ENCODE measurements at regions not wholly inside any gene's neighbourhood (a gene's known extent, or its start where the extent isn't known, plus 50 kb on each side); places are given as distances from the start of the nearest gene placed in this dataset.

- Histone ChIP-seq H3K36me3 (replicated peaks; ENCODE audit: low read depth, low read length) (no peaks in the 10 kb centered on the region), H3K27ac (ENCODE audit: low read length) (no peak overlapping the region), H3K9me3 (ENCODE audit: insufficient read depth, low read length) (no peaks in the 10 kb centered on the region)
Observed at GRCh38 chr18:64271975-64272659, 123.2 kb upstream of the LINC00305 start.

GRCh38 chr18:64271246-64271645, 122.4 kb upstream of the LINC00305 start:
- H3K9ac ChIP-seq (ENCODE audit: low read length), result no peak overlapping the region
- H3K27ac ChIP-seq (ENCODE audit: low read length), result no peak overlapping the region
- no peaks in the 10 kb centered on the region for H3K79me2 ChIP-seq (ENCODE audit: low read length)
- no peak overlapping the region for H3K4me2 ChIP-seq (ENCODE audit: low read length)
- TF ChIP-seq EZH2phosphoT487 (IDR thresholded peaks at IDR 0.05; ENCODE audit: low read depth), result no peak
- TF ChIP-seq, protein P1, sequence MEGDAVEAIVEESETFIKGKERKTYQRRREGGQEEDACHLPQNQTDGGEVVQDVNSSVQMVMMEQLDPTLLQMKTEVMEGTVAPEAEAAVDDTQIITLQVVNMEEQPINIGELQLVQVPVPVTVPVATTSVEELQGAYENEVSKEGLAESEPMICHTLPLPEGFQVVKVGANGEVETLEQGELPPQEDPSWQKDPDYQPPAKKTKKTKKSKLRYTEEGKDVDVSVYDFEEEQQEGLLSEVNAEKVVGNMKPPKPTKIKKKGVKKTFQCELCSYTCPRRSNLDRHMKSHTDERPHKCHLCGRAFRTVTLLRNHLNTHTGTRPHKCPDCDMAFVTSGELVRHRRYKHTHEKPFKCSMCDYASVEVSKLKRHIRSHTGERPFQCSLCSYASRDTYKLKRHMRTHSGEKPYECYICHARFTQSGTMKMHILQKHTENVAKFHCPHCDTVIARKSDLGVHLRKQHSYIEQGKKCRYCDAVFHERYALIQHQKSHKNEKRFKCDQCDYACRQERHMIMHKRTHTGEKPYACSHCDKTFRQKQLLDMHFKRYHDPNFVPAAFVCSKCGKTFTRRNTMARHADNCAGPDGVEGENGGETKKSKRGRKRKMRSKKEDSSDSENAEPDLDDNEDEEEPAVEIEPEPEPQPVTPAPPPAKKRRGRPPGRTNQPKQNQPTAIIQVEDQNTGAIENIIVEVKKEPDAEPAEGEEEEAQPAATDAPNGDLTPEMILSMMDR (IDR thresholded peaks at IDR 0.05; ENCODE audit: low read depth, low read length), result no peak
- H3K4me3 ChIP-seq (ENCODE audit: low read length), result no peak overlapping the region
- H4K20me1 ChIP-seq (ENCODE audit: insufficient read depth, low read length), result no peaks in the 10 kb centered on the region
- H3K9me3 ChIP-seq (ENCODE audit: insufficient read depth, low read length), result no peaks in the 10 kb centered on the region
- peaks cover 4% of the 10 kb centered on the region; the same call in 1 of the 2 replicates for H3K4me1 ChIP-seq (ENCODE audit: low read length)
- H3K27me3 ChIP-seq (ENCODE audit: low read depth, low read length), result no peaks in the 10 kb centered on the region
- no peak overlapping the region for H2AFZ ChIP-seq (ENCODE audit: low read depth, low read length)
- no peaks in the 10 kb centered on the region for H3K36me3 ChIP-seq (replicated peaks; ENCODE audit: low read depth, low read length)

More at GRCh38 chr18:64271975-64272659, 123.2 kb upstream of the LINC00305 start:
- H4K20me1 ChIP-seq (ENCODE audit: insufficient read depth, low read length), result no peaks in the 10 kb centered on the region
- TF ChIP-seq, protein P1 (IDR thresholded peaks at IDR 0.05; ENCODE audit: low read depth, low read length), result no peak
- TF ChIP-seq EZH2phosphoT487 (IDR thresholded peaks at IDR 0.05; ENCODE audit: low read depth), result no peak
- H2AFZ ChIP-seq (ENCODE audit: low read depth, low read length), result no peak overlapping the region
- no peaks in the 10 kb centered on the region for H3K27me3 ChIP-seq (ENCODE audit: low read depth, low read length)
- H3K4me3 ChIP-seq (ENCODE audit: low read length), result no peak overlapping the region
- H3K79me2 ChIP-seq (ENCODE audit: low read length), result no peaks in the 10 kb centered on the region
- no peak overlapping the region for H3K9ac ChIP-seq (ENCODE audit: low read length)
- H3K4me2 ChIP-seq (ENCODE audit: low read length), result no peak overlapping the region
- H3K4me1 ChIP-seq (ENCODE audit: low read length), result peaks cover 4% of the 10 kb centered on the region; the same call in 1 of the 2 replicates

GRCh38 chr18:64270608-64271007, 121.7 kb upstream of the LINC00305 start:
- Histone ChIP-seq H3K79me2 (ENCODE audit: low read length) (no peaks in the 10 kb centered on the region), H3K27ac (ENCODE audit: low read length) (no peak overlapping the region), H3K9me3 (ENCODE audit: insufficient read depth, low read length) (no peaks in the 10 kb centered on the region), H2AFZ (ENCODE audit: low read depth, low read length) (peak overlapping the region; percentile 32; the same call in 1 of the 2 replicates), H3K36me3 (replicated peaks; ENCODE audit: low read depth, low read length) (no peaks in the 10 kb centered on the region), H3K4me1 (ENCODE audit: low read length) (peaks cover 4% of the 10 kb centered on the region; the same call in 1 of the 2 replicates), H4K20me1 (ENCODE audit: insufficient read depth, low read length) (no peaks in the 10 kb centered on the region), H3K4me3 (ENCODE audit: low read length) (peak overlapping the region; percentile 35), H3K4me2 (ENCODE audit: low read length) (peak overlapping the region; percentile 39), H3K9ac (ENCODE audit: low read length) (no peak overlapping the region), H3K27me3 (ENCODE audit: low read depth, low read length) (no peaks in the 10 kb centered on the region)
- no peak for TF ChIP-seq EZH2phosphoT487 (IDR thresholded peaks at IDR 0.05; ENCODE audit: low read depth)
- TF ChIP-seq, protein P1 (IDR thresholded peaks at IDR 0.05; ENCODE audit: low read depth, low read length), result no peak

DNA sequence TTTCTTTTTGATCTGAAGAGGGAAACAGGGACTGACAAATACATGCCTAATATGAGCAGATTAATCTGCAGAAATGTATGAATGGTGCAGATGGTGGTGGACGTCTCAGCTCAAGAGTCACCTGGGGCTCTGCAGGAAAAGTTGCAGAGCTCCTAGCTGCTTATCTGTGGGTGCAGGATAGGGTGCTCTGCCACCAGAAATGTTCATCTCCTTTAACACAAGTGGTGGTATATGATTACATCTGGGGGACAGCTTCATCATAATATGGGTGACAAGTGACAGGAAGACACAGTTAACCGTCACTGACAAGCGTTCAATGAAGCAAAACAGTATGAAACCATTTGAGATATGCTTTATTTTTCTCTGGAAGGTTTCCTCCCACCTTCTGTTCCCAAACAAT, 121.2 kb upstream of the LINC00305 start:
- no peak overlapping the region for H3K9ac ChIP-seq (ENCODE audit: low read length)
- H3K36me3 ChIP-seq (replicated peaks; ENCODE audit: low read depth, low read length), result no peaks in the 10 kb centered on the region
- H3K4me1 ChIP-seq (ENCODE audit: low read length), result peaks cover 4% of the 10 kb centered on the region; the same call in 1 of the 2 replicates
- TF ChIP-seq, protein P1 (IDR thresholded peaks at IDR 0.05; ENCODE audit: low read depth, low read length), result no peak
- no peak for TF ChIP-seq EZH2phosphoT487 (IDR thresholded peaks at IDR 0.05; ENCODE audit: low read depth)
- H3K27me3 ChIP-seq (ENCODE audit: low read depth, low read length), result no peaks in the 10 kb centered on the region
- H3K27ac ChIP-seq (ENCODE audit: low read length), result no peak overlapping the region
- H3K4me2 ChIP-seq (ENCODE audit: low read length), result peak overlapping the region; percentile 39
- no peaks in the 10 kb centered on the region for H4K20me1 ChIP-seq (ENCODE audit: insufficient read depth, low read length)
- H3K9me3 ChIP-seq (ENCODE audit: insufficient read depth, low read length), result no peaks in the 10 kb centered on the region
- H2AFZ ChIP-seq (ENCODE audit: low read depth, low read length), result peak overlapping the region; percentile 32; the same call in 1 of the 2 replicates
- H3K79me2 ChIP-seq (ENCODE audit: low read length), result no peaks in the 10 kb centered on the region
- peak overlapping the region; percentile 35 for H3K4me3 ChIP-seq (ENCODE audit: low read length)

All from OCI-LY3 (cell line).